ENCODE measurements at regions not wholly inside any gene's neighbourhood (a gene's known extent, or its start where the extent isn't known, plus 50 kb on each side); places are given as distances from the start of the nearest gene placed in this dataset.

DNA sequence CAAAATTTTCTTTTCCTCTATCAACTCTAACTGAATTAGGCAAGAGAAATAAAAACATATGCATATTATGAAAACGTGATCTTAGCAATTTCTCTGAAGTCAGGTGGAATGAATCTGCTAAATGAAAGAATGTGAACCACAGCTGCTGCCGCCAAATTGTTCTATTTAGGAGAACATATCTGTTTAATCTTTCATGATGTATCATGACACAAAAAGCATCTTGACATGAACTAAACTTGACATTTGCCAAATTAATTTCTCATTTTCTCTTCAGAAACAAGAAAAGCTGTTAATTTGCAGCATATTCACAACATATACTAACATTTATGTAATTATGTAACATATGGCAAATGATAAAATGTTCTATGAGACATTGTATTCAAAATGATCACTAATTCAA lies 1237.9 kb downstream of the TECRL start:
- no peak for TF ChIP-seq POLR2AphosphoS5 (IDR thresholded peaks at IDR 0.05; ENCODE audit: low read depth, low read length)
- no peak for TF ChIP-seq POLR2A (IDR thresholded peaks at IDR 0.05; ENCODE audit: low read depth, low read length)
